ENCODE measurements at regions not wholly inside any gene's neighbourhood (a gene's known extent, or its start where the extent isn't known, plus 50 kb on each side); places are given as distances from the start of the nearest gene placed in this dataset.

GRCh38 chr6:101259505-101259904 is 134.0 kb upstream of the GRIK2 start:
- Mint-ChIP-seq H3K27me3 (ENCODE audit: low read depth in 3 of 3) (no peaks in the 10 kb centered on the region), H3K27ac (no peak overlapping the region), H3K9me3 (peaks cover 1 to 13% (median 6%) of the 10 kb centered on the region in 7 donors), H3K36me3 (no peaks in the 10 kb centered on the region), H3K4me3 (no peak overlapping the region), H3K4me1 (no peaks in the 10 kb centered on the region)
- no peak for TF ChIP-seq CTCF (IDR thresholded peaks at IDR 0.05)
- H2AFZ ChIP-seq (ENCODE audit: insufficient read depth, low read depth, low read length, poor library complexity, severe bottlenecking), result no peak overlapping the region
- no peaks in the 10 kb centered on the region for H3K79me2 ChIP-seq (ENCODE audit: insufficient read depth, low read length)
- H3K27me3 ChIP-seq (ENCODE audit: control insufficient read depth in 2 of 2, insufficient read depth in 2 of 2, low read length in 2 of 2), result no peaks in the 10 kb centered on the region
- no peak overlapping the region for H3K4me3 ChIP-seq (replicated peaks in 1 of 3; ENCODE audit: low read depth in 2 of 3, low read length in 3 of 3)
- no peaks in the 10 kb centered on the region for H4K20me1 ChIP-seq (ENCODE audit: insufficient read depth, low read length)
- no peak overlapping the region for H3K9ac ChIP-seq (ENCODE audit: insufficient read depth, low read length, poor library complexity, severe bottlenecking)
- intact Hi-C loops (cut with micrococcal nuclease), result no loop called here
- H3K27ac ChIP-seq (ENCODE audit: low read depth in 1 of 2, low read length in 2 of 2), result no peak overlapping the region
- DNase-seq, result no peak
- H3K4me2 ChIP-seq (replicated peaks; ENCODE audit: extremely low read depth, low read length, poor library complexity, severe bottlenecking), result no peak overlapping the region
- H3K9me3 ChIP-seq (replicated peaks in 1 of 2; ENCODE audit: control insufficient read depth in 1 of 2, insufficient read depth in 1 of 2, low read length in 2 of 2), result peaks cover 3 to 4% of the 10 kb centered on the region in 2 donors
- 92% methylated on average over 5 of the region's 5 CpGs for WGBS (ENCODE audit: insufficient coverage)
- no peaks in the 10 kb centered on the region for H3K36me3 ChIP-seq (replicated peaks in 1 of 2; ENCODE audit: control insufficient read depth in 1 of 2, insufficient read depth in 2 of 2, low read length in 2 of 2)
- H3K4me1 ChIP-seq (ENCODE audit: control insufficient read depth in 1 of 2, insufficient read depth in 2 of 2, low read length in 2 of 2), result no peaks in the 10 kb centered on the region

GRCh38 chr6:101263596-101263995 is 129.9 kb upstream of the GRIK2 start:
- Mint-ChIP-seq H3K9me3 (peaks cover 1 to 12% (median 6%) of the 10 kb centered on the region in 7 donors), H3K27me3 (ENCODE audit: low read depth in 3 of 3) (no peaks in the 10 kb centered on the region), H3K27ac (no peak overlapping the region), H3K4me3 (no peak overlapping the region), H3K36me3 (no peaks in the 10 kb centered on the region), H3K4me1 (no peaks in the 10 kb centered on the region)
- Histone ChIP-seq H3K36me3 (replicated peaks in 1 of 2; ENCODE audit: control insufficient read depth in 1 of 2, insufficient read depth in 2 of 2, low read length in 2 of 2) (no peaks in the 10 kb centered on the region), H3K4me2 (replicated peaks; ENCODE audit: extremely low read depth, low read length, poor library complexity, severe bottlenecking) (no peak overlapping the region), H3K9ac (ENCODE audit: insufficient read depth, low read length, poor library complexity, severe bottlenecking) (no peak overlapping the region), H4K20me1 (ENCODE audit: insufficient read depth, low read length) (no peaks in the 10 kb centered on the region), H3K27ac (ENCODE audit: low read depth in 1 of 2, low read length in 2 of 2) (no peak overlapping the region), H3K9me3 (replicated peaks in 1 of 2; ENCODE audit: control insufficient read depth in 1 of 2, insufficient read depth in 1 of 2, low read length in 2 of 2) (peaks cover 1 to 3% of the 10 kb centered on the region in 2 donors), H2AFZ (ENCODE audit: insufficient read depth, low read depth, low read length, poor library complexity, severe bottlenecking) (no peak overlapping the region), H3K79me2 (ENCODE audit: insufficient read depth, low read length) (no peaks in the 10 kb centered on the region), H3K4me3 (replicated peaks in 1 of 3; ENCODE audit: low read depth in 2 of 3, low read length in 3 of 3) (no peak overlapping the region), H3K27me3 (ENCODE audit: control insufficient read depth in 2 of 2, insufficient read depth in 2 of 2, low read length in 2 of 2) (no peaks in the 10 kb centered on the region), H3K4me1 (ENCODE audit: control insufficient read depth in 1 of 2, insufficient read depth in 2 of 2, low read length in 2 of 2) (no peaks in the 10 kb centered on the region)
- no peak for TF ChIP-seq CTCF (IDR thresholded peaks at IDR 0.05)
- intact Hi-C loops (cut with micrococcal nuclease), result no loop called here
- no CpG with 5 or more reads among the region's 3 CpGs for WGBS (ENCODE audit: insufficient coverage)
- no peak for DNase-seq

Data from CD14-positive monocyte (primary cell).